ENCODE measurements at regions not wholly inside any gene's neighbourhood (a gene's known extent, or its start where the extent isn't known, plus 50 kb on each side); places are given as distances from the start of the nearest gene placed in this dataset.

DNA sequence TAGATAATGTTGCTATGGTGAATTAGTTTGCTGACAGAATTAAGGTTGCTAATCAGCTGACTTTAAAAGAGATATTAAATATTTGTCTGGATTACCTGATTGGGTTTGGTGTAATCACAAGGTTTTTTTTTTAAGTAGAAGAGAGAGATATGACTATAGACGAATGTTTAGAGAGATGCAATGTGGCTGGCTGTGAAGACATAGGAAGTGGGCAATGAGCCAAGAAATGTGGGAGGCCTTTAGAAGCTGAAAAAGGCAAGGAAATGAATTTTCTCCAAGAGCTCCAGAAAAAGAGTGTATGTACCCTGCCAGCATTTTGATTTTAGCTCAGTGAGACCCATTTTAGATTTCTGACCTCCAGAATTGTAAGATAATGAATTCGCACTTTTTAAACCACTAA is 598.3 kb downstream of the PKHD1 start:
- Histone ChIP-seq H3K4me3 (no peak overlapping the region), H3K4me1 (replicated peaks; ENCODE audit: insufficient read depth) (no peaks in the 10 kb centered on the region), H3K27ac (no peak overlapping the region), H3K9me2 (ENCODE audit: insufficient read depth) (no peaks in the 10 kb centered on the region), H3K79me2 (ENCODE audit: low read depth) (no peaks in the 10 kb centered on the region), H4K20me1 (ENCODE audit: insufficient read depth) (no peaks in the 10 kb centered on the region), H3K27me3 (ENCODE audit: insufficient read depth, low read depth) (no peaks in the 10 kb centered on the region), H3K4me2 (no peak overlapping the region), H3F3A (ENCODE audit: insufficient read depth, low read depth) (no peaks in the 10 kb centered on the region), H3K9me3 (ENCODE audit: insufficient read depth, low read depth) (no peaks in the 10 kb centered on the region), H2AFZ (no peak overlapping the region), H3K36me3 (ENCODE audit: low read depth) (no peaks in the 10 kb centered on the region)
- intact Hi-C loops (cut with micrococcal nuclease; ENCODE audit: unreplicated experiment): no loop called here
- DNase-seq: no peak
- no TSS peak for BruUV-seq (replicated peaks)
- CTCF ChIA-PET: no interaction called here
- POLR2A ChIA-PET (ENCODE audit: unreplicated experiment): no interaction called here
- TF ChIP-seq, protein P1, sequence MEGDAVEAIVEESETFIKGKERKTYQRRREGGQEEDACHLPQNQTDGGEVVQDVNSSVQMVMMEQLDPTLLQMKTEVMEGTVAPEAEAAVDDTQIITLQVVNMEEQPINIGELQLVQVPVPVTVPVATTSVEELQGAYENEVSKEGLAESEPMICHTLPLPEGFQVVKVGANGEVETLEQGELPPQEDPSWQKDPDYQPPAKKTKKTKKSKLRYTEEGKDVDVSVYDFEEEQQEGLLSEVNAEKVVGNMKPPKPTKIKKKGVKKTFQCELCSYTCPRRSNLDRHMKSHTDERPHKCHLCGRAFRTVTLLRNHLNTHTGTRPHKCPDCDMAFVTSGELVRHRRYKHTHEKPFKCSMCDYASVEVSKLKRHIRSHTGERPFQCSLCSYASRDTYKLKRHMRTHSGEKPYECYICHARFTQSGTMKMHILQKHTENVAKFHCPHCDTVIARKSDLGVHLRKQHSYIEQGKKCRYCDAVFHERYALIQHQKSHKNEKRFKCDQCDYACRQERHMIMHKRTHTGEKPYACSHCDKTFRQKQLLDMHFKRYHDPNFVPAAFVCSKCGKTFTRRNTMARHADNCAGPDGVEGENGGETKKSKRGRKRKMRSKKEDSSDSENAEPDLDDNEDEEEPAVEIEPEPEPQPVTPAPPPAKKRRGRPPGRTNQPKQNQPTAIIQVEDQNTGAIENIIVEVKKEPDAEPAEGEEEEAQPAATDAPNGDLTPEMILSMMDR (conservative IDR thresholded peaks at IDR 0.05): no peak
- no peak for TF ChIP-seq EZH2 (IDR thresholded peaks at IDR 0.05; ENCODE audit: low read depth)

DNA sequence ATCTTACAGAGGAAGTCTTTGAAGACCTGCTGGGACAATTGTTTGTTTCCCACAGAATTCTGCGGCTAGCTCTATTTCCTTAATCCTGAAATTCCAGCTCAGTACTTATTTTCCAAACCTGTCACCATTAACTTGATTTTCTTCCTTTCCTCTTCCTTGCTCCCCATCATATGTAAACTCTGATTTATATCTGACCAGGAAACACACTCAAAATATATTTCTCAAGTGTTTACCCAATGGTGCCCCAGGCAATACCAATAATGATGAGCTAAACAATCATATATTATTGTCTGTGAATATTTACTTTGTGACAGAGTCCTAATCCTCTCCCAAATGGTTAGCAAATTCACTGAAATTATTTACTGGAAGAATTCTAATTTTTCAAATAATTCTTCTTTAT is 597.3 kb downstream of the PKHD1 start:
- intact Hi-C loops (cut with micrococcal nuclease; ENCODE audit: unreplicated experiment): no loop called here
- no peak overlapping the region for H3K27ac ChIP-seq
- no peaks in the 10 kb centered on the region for H3K79me2 ChIP-seq (ENCODE audit: low read depth)
- H3K4me1 ChIP-seq (replicated peaks; ENCODE audit: insufficient read depth): no peaks in the 10 kb centered on the region
- ChIA-PET CTCF (no interaction called here), POLR2A (ENCODE audit: unreplicated experiment) (no interaction called here)
- no peaks in the 10 kb centered on the region for H3K9me2 ChIP-seq (ENCODE audit: insufficient read depth)
- TF ChIP-seq EZH2 (IDR thresholded peaks at IDR 0.05; ENCODE audit: low read depth): no peak
- TF ChIP-seq, protein P1 (conservative IDR thresholded peaks at IDR 0.05): no peak
- H3K4me3 ChIP-seq: no peak overlapping the region
- H3K9me3 ChIP-seq (ENCODE audit: insufficient read depth, low read depth): no peaks in the 10 kb centered on the region
- no peaks in the 10 kb centered on the region for H3K36me3 ChIP-seq (ENCODE audit: low read depth)
- H3K4me2 ChIP-seq: no peak overlapping the region
- H2AFZ ChIP-seq: no peak overlapping the region
- H3F3A ChIP-seq (ENCODE audit: insufficient read depth, low read depth): no peaks in the 10 kb centered on the region
- H3K27me3 ChIP-seq (ENCODE audit: insufficient read depth, low read depth): no peaks in the 10 kb centered on the region
- no peaks in the 10 kb centered on the region for H4K20me1 ChIP-seq (ENCODE audit: insufficient read depth)
- no TSS peak for BruUV-seq (replicated peaks)
- no peak for DNase-seq

DNA sequence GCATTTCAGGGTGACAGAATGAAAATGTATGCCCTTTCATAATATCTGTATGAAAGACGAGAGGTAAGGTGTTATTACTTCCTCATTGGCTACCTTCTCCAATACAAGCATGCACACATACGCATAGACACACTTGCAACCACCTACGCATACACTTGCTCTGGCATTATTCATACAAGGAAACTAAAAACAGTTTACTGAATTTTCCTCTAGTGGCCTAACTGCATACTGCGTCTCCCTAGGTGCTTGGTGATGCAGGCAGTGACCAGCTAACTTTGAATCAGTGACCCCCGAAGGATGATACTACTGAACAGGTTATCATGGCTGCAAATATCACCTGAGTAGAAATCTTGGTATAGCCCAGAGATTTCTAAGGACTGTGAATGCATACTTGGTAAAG is 593.1 kb downstream of the PKHD1 start:
- H2AFZ ChIP-seq: no peak overlapping the region
- no peak overlapping the region for H3K4me2 ChIP-seq
- TF ChIP-seq, protein P1 (conservative IDR thresholded peaks at IDR 0.05): no peak; the same call in 1 of the 2 replicates
- TF ChIP-seq EZH2 (IDR thresholded peaks at IDR 0.05; ENCODE audit: low read depth): no peak
- H3K79me2 ChIP-seq (ENCODE audit: low read depth): no peaks in the 10 kb centered on the region
- H3K27me3 ChIP-seq (ENCODE audit: insufficient read depth, low read depth): no peaks in the 10 kb centered on the region
- H3K4me3 ChIP-seq: no peak overlapping the region
- H3F3A ChIP-seq (ENCODE audit: insufficient read depth, low read depth): no peaks in the 10 kb centered on the region
- no peak for DNase-seq
- no peaks in the 10 kb centered on the region for H3K36me3 ChIP-seq (ENCODE audit: low read depth)
- BruUV-seq (replicated peaks): no TSS peak
- no peaks in the 10 kb centered on the region for H3K9me3 ChIP-seq (ENCODE audit: insufficient read depth, low read depth)
- intact Hi-C loops (cut with micrococcal nuclease; ENCODE audit: unreplicated experiment): no loop called here
- ChIA-PET POLR2A (ENCODE audit: unreplicated experiment) (no interaction called here), CTCF (no interaction called here)
- no peaks in the 10 kb centered on the region for H4K20me1 ChIP-seq (ENCODE audit: insufficient read depth)
- no peaks in the 10 kb centered on the region for H3K4me1 ChIP-seq (replicated peaks; ENCODE audit: insufficient read depth)
- no peaks in the 10 kb centered on the region for H3K9me2 ChIP-seq (ENCODE audit: insufficient read depth)
- no peak overlapping the region for H3K27ac ChIP-seq
